ENCODE measurements at regions not wholly inside any gene's neighbourhood (a gene's known extent, or its start where the extent isn't known, plus 50 kb on each side); places are given as distances from the start of the nearest gene placed in this dataset.
"Not testable (repeated sequence)": the region's sequence is repeated elsewhere in the genome, so short reads cannot be mapped to it uniquely, and the experiment has no call there.

DNA sequence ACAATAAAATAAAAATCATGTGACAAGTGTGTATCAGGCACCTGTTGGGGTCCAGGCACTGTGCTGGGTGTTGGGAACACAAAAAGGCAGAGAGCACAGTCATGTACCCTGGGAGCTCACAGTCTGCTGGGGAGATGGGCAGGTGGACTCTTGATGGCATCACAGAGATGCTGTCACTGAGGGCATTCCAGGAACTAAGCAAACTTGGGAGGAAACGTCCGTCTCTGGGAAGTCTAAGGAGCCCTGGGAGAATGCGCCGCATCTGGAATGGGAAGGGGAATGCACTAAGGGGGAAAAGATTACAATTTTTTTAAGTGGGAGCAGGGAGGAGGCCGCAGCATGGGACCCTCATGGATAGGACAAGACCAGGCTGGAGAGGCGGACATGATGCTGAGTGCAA, 80.9 kb upstream of the ZNF423 start:
- no peak for DNase-seq (ENCODE audit: low spot score)
- in situ Hi-C loops (cut with HindIII; ENCODE audit: low sequenced_read_pairs), result no loop called here

DNA sequence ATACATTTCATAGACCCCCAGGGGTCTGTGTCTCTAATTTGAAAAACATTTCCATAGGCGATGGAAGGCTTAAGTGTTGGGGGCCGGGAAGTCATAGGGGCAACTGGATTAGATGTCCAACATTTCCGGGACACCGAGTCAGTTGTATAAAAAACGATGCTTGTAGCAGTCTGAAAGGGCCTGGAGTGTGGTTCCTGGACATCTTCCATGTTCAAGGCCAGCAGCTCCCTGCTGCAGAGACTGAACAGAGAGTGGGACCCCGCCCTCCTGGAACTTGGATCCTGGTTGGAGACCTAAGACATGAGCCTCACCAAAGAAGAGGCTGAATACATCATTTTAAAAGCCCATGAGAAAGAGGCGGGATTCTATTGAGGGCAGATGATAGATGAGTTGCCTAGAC, 82.0 kb upstream of the ZNF423 start:
- DNase-seq (ENCODE audit: low spot score), result no peak
- in situ Hi-C loops (cut with HindIII; ENCODE audit: low sequenced_read_pairs), result no loop called here

DNA sequence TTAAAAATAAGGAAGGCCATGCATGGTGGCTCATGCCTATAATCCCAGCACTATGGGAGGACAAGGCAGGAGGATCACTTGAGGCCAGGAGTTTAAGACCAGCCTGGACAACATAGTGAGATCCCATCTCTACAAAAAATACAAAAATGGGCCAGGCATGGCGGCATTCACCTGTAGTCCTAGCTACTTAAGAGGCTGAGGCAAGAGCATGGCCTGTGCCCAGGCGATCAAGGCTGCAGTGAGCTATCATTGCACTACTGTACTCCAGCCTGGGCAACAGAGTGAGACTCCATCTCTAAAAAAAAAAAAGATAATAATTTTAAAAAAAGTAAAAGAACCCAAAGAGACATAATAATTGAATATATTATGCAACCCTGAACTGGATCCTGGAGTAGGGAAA, 83.6 kb upstream of the ZNF423 start:
- in situ Hi-C loops (cut with HindIII; ENCODE audit: low sequenced_read_pairs), result no loop called here
- DNase-seq (ENCODE audit: low spot score), result no peak

DNA sequence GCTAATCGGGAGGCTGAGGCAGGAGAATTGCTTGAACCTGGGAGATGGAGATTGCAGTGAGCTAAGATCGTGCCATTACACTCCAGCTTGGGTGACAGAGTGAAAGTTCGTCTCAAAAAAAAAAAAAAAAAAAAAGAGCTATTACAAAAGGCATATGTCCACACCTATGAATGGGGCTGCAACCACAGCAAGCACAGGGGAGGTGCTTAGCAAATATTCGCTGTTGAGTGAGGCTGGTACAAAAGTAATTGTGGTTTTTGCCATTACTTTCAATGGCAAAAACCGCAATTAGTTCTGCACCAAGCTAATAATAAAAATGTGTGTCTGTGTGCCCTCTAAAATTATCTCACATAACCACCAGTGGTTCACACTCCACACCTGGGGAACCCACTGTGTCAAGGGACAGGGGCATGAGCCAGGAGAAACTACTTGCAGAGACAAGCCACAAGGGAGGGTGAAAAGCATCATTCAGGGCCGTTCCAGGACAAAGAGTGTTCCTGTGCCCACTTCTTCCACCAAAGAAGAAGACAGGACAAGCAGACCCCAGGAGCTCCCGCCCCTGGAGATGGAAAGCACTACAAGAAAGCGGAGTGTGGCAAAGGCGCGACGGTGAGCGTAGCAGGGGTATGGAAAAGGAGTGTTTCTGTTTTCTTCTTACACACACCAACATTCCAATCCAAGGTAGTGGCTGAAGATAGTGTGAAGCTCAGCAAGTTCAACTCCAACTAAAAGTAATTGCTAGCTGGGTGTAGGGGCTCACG, 84.4 kb upstream of the CNEP1R1 start:
- no peak for DNase-seq (ENCODE audit: low spot score)
- in situ Hi-C loops (cut with HindIII; ENCODE audit: low sequenced_read_pairs), result no loop called here

DNA sequence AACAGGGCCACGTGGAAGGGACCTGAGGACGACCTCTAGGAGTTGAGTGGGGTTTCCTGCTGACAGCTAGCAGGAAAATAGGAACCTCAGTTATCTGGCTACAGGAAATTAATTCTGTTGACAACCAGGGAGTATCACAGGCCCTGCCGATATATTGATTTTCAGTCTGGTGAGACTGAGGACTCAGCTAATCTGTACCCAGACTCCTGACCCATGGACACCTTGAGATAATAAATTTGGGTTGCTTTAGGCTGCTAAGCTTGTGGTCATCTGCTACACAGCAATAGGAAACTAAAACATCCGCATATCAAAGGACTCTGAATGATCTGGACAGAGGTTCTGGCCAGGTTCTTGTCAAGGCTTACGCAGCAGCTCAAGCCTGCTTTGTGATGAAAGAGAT, 80.8 kb upstream of the CNEP1R1 start:
- in situ Hi-C loops (cut with HindIII; ENCODE audit: low sequenced_read_pairs), result no loop called here
- DNase-seq (ENCODE audit: low spot score), result no peak

GRCh38 chr16:49947907-49948678, 76.9 kb upstream of the CNEP1R1 start:
- in situ Hi-C loops (cut with HindIII; ENCODE audit: low sequenced_read_pairs), result no loop called here

GRCh38 chr16:49951574-49952195, 73.3 kb upstream of the CNEP1R1 start:
- DNase-seq (ENCODE audit: low spot score), result no peak
- in situ Hi-C loops (cut with HindIII; ENCODE audit: low sequenced_read_pairs), result no loop called here

More at GRCh38 chr16:49947907-49948678, 76.9 kb upstream of the CNEP1R1 start:
- DNase-seq (ENCODE audit: low spot score), result no peak

DNA sequence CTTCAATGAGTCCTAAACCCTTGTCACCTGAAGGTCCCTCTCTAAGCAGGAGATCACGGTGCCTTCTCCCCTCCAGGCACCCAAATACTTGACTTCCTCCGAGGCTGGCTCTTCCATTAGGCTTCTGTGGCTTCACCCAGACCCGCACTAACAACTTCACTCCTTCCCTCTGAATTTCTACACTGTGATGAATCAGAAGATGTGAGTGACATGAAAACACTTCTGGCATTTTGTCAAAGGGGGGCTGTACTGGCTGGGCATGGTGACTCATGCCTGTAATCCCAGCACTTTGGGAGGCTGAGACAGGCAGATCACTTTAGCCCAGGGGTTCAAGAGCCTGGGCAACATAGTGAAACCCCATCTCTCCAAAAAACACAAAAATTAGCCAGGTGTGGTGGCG, 72.6 kb upstream of the CNEP1R1 start:
- in situ Hi-C loops (cut with HindIII; ENCODE audit: low sequenced_read_pairs), result no loop called here
- no peak for DNase-seq (ENCODE audit: low spot score)

DNA sequence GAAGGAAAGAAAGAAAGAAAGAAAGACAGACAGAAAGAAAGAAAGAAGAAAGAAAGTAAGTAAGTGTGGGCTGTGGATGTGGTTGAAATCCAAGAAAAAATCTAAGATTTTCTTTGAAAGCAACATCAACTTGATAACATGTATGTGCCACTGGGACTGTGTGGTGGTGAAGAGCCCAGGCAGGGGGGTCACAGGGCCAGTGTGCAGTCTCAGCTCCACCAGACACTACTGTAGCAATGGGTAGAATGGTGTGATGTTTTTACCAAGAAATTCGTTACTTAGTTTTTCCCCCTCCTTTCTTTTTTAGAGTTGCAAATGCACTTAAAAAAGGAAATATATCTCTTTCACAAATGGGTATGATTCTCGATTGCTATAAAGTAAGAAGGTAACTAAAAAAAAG, 71.9 kb upstream of the CNEP1R1 start:
- DNase-seq (ENCODE audit: low spot score), result no peak
- in situ Hi-C loops (cut with HindIII; ENCODE audit: low sequenced_read_pairs), result no loop called here

GRCh38 chr16:49955858-49956257, 69.2 kb upstream of the CNEP1R1 start:
- DNase-seq (ENCODE audit: low spot score), result no peak
- in situ Hi-C loops (cut with HindIII; ENCODE audit: low sequenced_read_pairs), result no loop called here

GRCh38 chr16:49956915-49957314, 68.1 kb upstream of the CNEP1R1 start:
- in situ Hi-C loops (cut with HindIII; ENCODE audit: low sequenced_read_pairs), result no loop called here
- DNase-seq (ENCODE audit: low spot score), result no peak

- no peak for DNase-seq (ENCODE audit: low spot score)
- in situ Hi-C loops (cut with HindIII; ENCODE audit: low sequenced_read_pairs), result no loop called here
Measured at GRCh38 chr16:49958448-49958847, 66.6 kb upstream of the CNEP1R1 start.

GRCh38 chr16:49959552-49960277, 65.3 kb upstream of the CNEP1R1 start:
- in situ Hi-C loops (cut with HindIII; ENCODE audit: low sequenced_read_pairs), result no loop called here

GRCh38 chr16:49961089-49961488, 63.9 kb upstream of the CNEP1R1 start:
- in situ Hi-C loops (cut with HindIII; ENCODE audit: low sequenced_read_pairs), result no loop called here
- DNase-seq (ENCODE audit: low spot score), result no peak

More at GRCh38 chr16:49959552-49960277, 65.3 kb upstream of the CNEP1R1 start:
- no peak for DNase-seq (ENCODE audit: low spot score)

DNA sequence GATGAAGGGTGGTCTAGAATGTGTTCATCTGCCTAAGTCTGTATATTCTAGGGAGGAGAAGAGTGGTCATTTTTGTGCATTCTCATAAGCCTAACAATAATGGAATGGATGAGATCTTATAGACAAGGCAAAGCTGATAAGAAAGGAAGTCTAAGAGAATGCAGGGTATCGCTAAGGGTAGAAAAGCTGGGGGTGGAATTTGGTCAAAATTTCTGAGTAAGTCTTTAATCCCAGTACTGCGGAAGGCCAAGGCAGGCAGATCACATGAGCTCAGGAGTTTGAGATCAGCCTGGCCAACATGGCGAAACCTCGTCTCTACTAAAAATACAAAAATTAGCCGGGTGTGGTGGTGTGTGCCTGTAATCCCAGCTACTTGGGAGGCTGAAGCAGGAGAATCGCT, 62.5 kb upstream of the CNEP1R1 start:
- in situ Hi-C loops (cut with HindIII; ENCODE audit: low sequenced_read_pairs), result not testable (repeated sequence)

DNA sequence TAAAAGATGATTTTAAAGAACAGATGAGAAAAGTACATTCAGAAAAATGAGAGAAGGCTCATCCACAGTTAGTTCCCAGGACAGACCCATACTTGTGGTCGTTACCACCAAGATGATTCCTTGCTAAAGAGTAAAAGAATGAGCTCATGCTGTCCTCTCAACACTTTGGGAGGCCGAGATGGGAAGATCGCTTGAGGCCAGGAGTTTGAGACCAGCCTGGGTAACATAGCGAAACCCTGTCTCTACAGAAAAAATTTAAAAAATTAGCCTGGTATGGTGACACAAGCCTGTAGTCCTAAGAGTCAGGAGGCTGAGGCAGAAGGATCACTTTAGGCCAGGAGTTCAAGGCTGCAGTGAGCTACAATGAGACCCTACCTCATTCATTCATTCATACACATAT, 60.7 kb upstream of the CNEP1R1 start:
- no peak for DNase-seq (ENCODE audit: low spot score)
- in situ Hi-C loops (cut with HindIII; ENCODE audit: low sequenced_read_pairs), result no loop called here

More for the DNA sequence above, 62.5 kb upstream of the CNEP1R1 start:
- DNase-seq (ENCODE audit: low spot score), result not testable (repeated sequence)

DNA sequence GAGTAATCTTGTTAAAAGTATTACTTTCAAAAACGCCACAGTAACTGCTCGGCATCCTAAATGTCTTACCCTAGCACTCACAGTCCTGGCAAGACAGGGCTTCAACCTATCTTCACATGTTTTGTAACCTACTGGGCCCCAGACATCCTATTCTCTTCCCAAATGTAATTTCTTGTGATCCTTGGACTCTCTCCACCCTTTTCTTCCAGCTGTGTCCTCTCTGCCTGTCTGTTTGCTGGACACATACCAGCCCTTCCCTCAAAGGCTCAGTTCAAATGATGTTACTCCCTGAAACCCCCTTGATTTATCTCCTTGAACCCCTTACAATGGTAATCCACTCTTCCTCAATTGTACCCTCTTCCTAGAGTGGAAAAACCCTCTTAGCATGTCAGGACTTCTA, 60.1 kb upstream of the CNEP1R1 start:
- no peak for DNase-seq (ENCODE audit: low spot score)
- in situ Hi-C loops (cut with HindIII; ENCODE audit: low sequenced_read_pairs), result no loop called here

DNA sequence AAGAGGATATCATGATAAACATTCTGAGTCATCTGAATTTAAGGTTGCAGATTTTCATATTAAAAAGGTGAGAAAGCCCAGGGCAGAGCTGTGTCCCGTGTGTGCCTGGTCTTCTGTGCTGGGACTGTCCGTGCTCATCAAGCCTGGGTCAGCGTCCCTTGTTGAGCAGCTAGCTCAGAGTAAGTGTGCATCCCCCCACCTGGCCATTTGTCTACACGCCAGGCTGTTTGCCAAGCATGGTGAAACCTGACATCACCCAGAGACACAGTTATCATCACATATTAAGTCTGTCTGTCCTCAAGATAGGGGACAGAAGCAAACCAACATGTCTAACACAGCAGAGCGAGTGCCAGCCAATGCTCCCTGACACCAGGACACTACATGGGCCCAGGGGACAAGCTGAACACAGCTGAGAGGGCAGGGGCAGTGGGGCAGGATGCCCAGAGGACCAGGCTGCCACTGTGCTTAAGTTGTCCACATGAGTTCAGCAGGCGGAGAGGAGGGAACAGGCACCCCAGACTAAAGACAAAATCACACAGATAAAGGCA, 57.9 kb upstream of the CNEP1R1 start:
- no peak for DNase-seq (ENCODE audit: low spot score)
- in situ Hi-C loops (cut with HindIII; ENCODE audit: low sequenced_read_pairs), result no loop called here

Data from G401 (cell line).